ENCODE measurements at regions not wholly inside any gene's neighbourhood (a gene's known extent, or its start where the extent isn't known, plus 50 kb on each side); places are given as distances from the start of the nearest gene placed in this dataset.

DNA sequence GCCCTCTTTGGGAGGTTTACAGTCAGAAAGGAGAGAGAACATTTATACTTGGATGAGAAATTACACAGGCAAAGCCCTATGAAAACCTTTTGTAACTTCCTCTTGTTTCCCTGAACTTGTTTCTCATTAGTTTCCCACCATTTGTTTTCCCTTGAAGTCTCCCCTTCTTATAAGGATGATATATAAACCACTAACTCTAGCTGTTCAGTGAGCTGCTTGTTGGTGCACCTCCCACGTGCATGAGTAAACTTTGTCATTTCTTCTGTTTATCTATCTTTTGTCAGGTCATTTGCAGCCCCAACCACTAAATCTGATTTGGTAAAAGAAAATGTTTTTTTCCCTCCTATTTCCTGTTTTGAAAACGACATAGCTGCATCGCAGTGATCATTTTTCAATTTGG is 919.9 kb downstream of the SLITRK1 start:
- TF ChIP-seq EZH2 (IDR thresholded peaks at IDR 0.05; ENCODE audit: borderline replicate concordance, insufficient read depth, low read depth, low read length, poor library complexity, severe bottlenecking) = no peak
- TF ChIP-seq, protein P1, sequence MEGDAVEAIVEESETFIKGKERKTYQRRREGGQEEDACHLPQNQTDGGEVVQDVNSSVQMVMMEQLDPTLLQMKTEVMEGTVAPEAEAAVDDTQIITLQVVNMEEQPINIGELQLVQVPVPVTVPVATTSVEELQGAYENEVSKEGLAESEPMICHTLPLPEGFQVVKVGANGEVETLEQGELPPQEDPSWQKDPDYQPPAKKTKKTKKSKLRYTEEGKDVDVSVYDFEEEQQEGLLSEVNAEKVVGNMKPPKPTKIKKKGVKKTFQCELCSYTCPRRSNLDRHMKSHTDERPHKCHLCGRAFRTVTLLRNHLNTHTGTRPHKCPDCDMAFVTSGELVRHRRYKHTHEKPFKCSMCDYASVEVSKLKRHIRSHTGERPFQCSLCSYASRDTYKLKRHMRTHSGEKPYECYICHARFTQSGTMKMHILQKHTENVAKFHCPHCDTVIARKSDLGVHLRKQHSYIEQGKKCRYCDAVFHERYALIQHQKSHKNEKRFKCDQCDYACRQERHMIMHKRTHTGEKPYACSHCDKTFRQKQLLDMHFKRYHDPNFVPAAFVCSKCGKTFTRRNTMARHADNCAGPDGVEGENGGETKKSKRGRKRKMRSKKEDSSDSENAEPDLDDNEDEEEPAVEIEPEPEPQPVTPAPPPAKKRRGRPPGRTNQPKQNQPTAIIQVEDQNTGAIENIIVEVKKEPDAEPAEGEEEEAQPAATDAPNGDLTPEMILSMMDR (IDR thresholded peaks at IDR 0.05) = no peak
